A549 (cell line): ENCODE measurements at regions not wholly inside any gene's neighbourhood (a gene's known extent, or its start where the extent isn't known, plus 50 kb on each side); places are given as distances from the start of the nearest gene placed in this dataset.

ENCODE experiments used
- ATAC-seq, 2 experiments: fragments of 200-7000 bp in 1 of 2; fragments of >200 bp in 1 of 2; cut with Nextera tagmentation in 1 of 2; cut with Tn5 transposase in 1 of 2; 3 replicates each; pipeline versions ENCODE4 v1.8.0 to v1.9.1; 2018 to 2020; ENCODE audit warnings: mild to moderate bottlenecking in 1 of 2, moderate library complexity in 1 of 2
- CTCF ChIA-PET: fragments of 300-600 bp; sonication (Branson Sonifier 250); formaldehyde crosslinking; extraction: SDS; loops from one replicate; lab custom pipeline; 2021; ENCODE audit warnings: antibody characterized with exemption, inconsistent platforms; lab: Yijun Ruan, JAX
- POLR2A ChIA-PET: fragments of 350-600 bp; formaldehyde crosslinking; extraction: SDS; loops from one replicate; lab custom pipeline; 2021; ENCODE audit warnings: antibody characterized with exemption, inconsistent platforms; lab: Yijun Ruan, JAX
- DNase-seq, 2 experiments: peaks; one replicate each; pipeline versions ENCODE4 v3.0.0 to v3.0.0-alpha.2; 2011 to 2016; ENCODE audit warnings: low read depth in 1 of 2, low spot score in 1 of 2
- FAIRE-seq: peaks from 2 replicates; lab custom pipeline; 2011; peaks lifted over from hg19 to GRCh38; lab: Jason Lieb, UNC
- H3K27ac ChIP-seq, 2 experiments: fragments of >200 bp; sonication (Bioruptor Twin); formaldehyde crosslinking; 3 replicates each; pipeline ENCODE4 v1.5.1; 2016 to 2017
- H3K4me1 ChIP-seq: fragments of >200 bp; sonication (Bioruptor Twin); formaldehyde crosslinking; 3 replicates; pipeline ENCODE4 v1.6.1; 2016
- H3K4me2 ChIP-seq: fragments of >200 bp; sonication (Bioruptor Twin); formaldehyde crosslinking; 3 replicates; pipeline ENCODE4 v1.6.1; 2016
- H3K4me3 ChIP-seq: fragments of >200 bp; sonication (Bioruptor Twin); formaldehyde crosslinking; 3 replicates; pipeline ENCODE4 v1.5.1; 2016
- H3K9me3 ChIP-seq: fragments of >200 bp; sonication (Bioruptor Twin); formaldehyde crosslinking; 3 replicates; pipeline ENCODE4 v1.6.1; 2016
- ATOH8 ChIP-seq: fragments of 250-450 bp; sonication (Bioruptor Pico); IDR thresholded peaks from 2 replicates; pipeline ENCODE4 v1.5.0; 2020; ENCODE audit warnings: low read depth, mild to moderate bottlenecking, moderate library complexity
- CEBPB ChIP-seq, 2 experiments: fragments of >200 bp in 1 of 2; sonication (Bioruptor Twin) in 1 of 2; formaldehyde crosslinking in 1 of 2; IDR thresholded peaks; 2 replicates each; pipeline ENCODE4 v1.6.1; 2012 to 2016
- CHD2 ChIP-seq: fragments of 150-350 bp; IDR thresholded peaks from 2 replicates; pipeline ENCODE4 v1.6.1; 2014; ENCODE audit warnings: low read length; ENCODE audit not compliant: partially characterized antibody
- CTCF ChIP-seq: fragments of >200 bp; sonication (Bioruptor Twin); formaldehyde crosslinking; IDR thresholded peaks from 3 replicates; pipeline ENCODE4 v1.5.1; 2016
- EHMT2 ChIP-seq: fragments of 200-600 bp; sonication (generic); IDR thresholded peaks from 2 replicates; pipeline ENCODE4 v1.6.1; 2016; ENCODE audit warnings: antibody characterized with exemption, low read depth, mild to moderate bottlenecking, moderate library complexity
- ELK1 ChIP-seq: fragments of 150-350 bp; IDR thresholded peaks from 2 replicates; pipeline ENCODE4 v1.6.1; 2014; ENCODE audit warnings: low read depth, mild to moderate bottlenecking, low read length
- EP300 ChIP-seq, 2 experiments: fragments of >200 bp; sonication (Bioruptor Twin); formaldehyde crosslinking; IDR thresholded peaks; 2 replicates in 1 of 2; 3 replicates in 1 of 2; pipeline ENCODE4 v1.6.1; 2016 to 2017
- ESRRA ChIP-seq: fragments of 150-350 bp; IDR thresholded peaks from 2 replicates; pipeline ENCODE4 v1.6.1; 2014; ENCODE audit warnings: mild to moderate bottlenecking, low read length, borderline replicate concordance
- FOSL2 ChIP-seq, 2 experiments: fragments of 450-650 bp in 1 of 2; fragments of >200 bp in 1 of 2; sonication (Bioruptor Twin) in 1 of 2; formaldehyde crosslinking; IDR thresholded peaks; 2 replicates each; pipeline versions ENCODE4 v1.5.0 to v1.6.1; 2016 to 2020; ENCODE audit warnings: mild to moderate bottlenecking in 1 of 2, moderate library complexity in 1 of 2
- GATA3 ChIP-seq: IDR thresholded peaks from 2 replicates; pipeline ENCODE4 v1.6.1; 2012; ENCODE audit warnings: borderline replicate concordance
- HEYL ChIP-seq: fragments of 250-450 bp; sonication (Bioruptor Pico); IDR thresholded peaks from 2 replicates; pipeline ENCODE4 v1.8.0; 2021; ENCODE audit warnings: mild to moderate bottlenecking, moderate library complexity
- HOXA7 ChIP-seq: fragments of 250-450 bp; sonication (Bioruptor Pico); IDR thresholded peaks from 2 replicates; pipeline ENCODE4 v1.5.0; 2020; ENCODE audit warnings: mild to moderate bottlenecking, moderate library complexity
- HOXB13 ChIP-seq: fragments of 250-450 bp; sonication (Bioruptor Pico); IDR thresholded peaks from 2 replicates; pipeline ENCODE4 v1.5.0; 2020; ENCODE audit warnings: low read depth, mild to moderate bottlenecking, moderate library complexity
- HOXB5 ChIP-seq: fragments of 250-450 bp; sonication (Bioruptor Pico); IDR thresholded peaks from 2 replicates; pipeline ENCODE4 v1.5.0; 2020; ENCODE audit warnings: mild to moderate bottlenecking, moderate library complexity
- JUN ChIP-seq, 2 experiments: fragments of >200 bp; sonication (Bioruptor Twin); formaldehyde crosslinking; IDR thresholded peaks; 2 replicates in 1 of 2; 3 replicates in 1 of 2; pipeline ENCODE4 v1.6.1; 2016 to 2017
- KDM1A ChIP-seq: fragments of 200-600 bp; sonication (generic); IDR thresholded peaks from 2 replicates; pipeline ENCODE4 v1.6.1; 2016; ENCODE audit warnings: low read depth, mild to moderate bottlenecking
- MAFK ChIP-seq: fragments of 450-650 bp; IDR thresholded peaks from 2 replicates; pipeline ENCODE4 v1.6.1; 2014; ENCODE audit not compliant: partially characterized antibody
- MAX ChIP-seq: IDR thresholded peaks from 2 replicates; pipeline ENCODE4 v1.6.1; 2012
- NPAS2 ChIP-seq: fragments of 250-450 bp; sonication (Bioruptor Pico); IDR thresholded peaks from 2 replicates; pipeline ENCODE4 v1.8.0; 2022; ENCODE audit warnings: mild to moderate bottlenecking, moderate library complexity, borderline replicate concordance
- NR3C1 ChIP-seq: fragments of >200 bp; sonication (Bioruptor Twin); formaldehyde crosslinking; IDR thresholded peaks from 3 replicates; pipeline ENCODE4 v1.6.1; 2017
- RAD21 ChIP-seq, 2 experiments: fragments of >200 bp in 1 of 2; sonication (Bioruptor Twin) in 1 of 2; formaldehyde crosslinking in 1 of 2; IDR thresholded peaks in 1 of 2; conservative IDR thresholded peaks in 1 of 2; 2 replicates in 1 of 2; 3 replicates in 1 of 2; pipeline ENCODE4 v1.6.1; 2012 to 2018; ENCODE audit warnings: inconsistent platforms in 1 of 2
- RFX5 ChIP-seq: fragments of 450-650 bp; IDR thresholded peaks from 2 replicates; pipeline ENCODE4 v1.7.1; 2014; ENCODE audit warnings: antibody characterized with exemption, mild to moderate bottlenecking, moderate library complexity
- SREBF2 ChIP-seq: fragments of 450-650 bp; IDR thresholded peaks from 2 replicates; pipeline ENCODE4 v1.6.1; 2014; ENCODE audit warnings: mild to moderate bottlenecking, moderate library complexity
- TFCP2L1 ChIP-seq: fragments of 250-450 bp; sonication (Bioruptor Pico); IDR thresholded peaks from 2 replicates; pipeline ENCODE4 v1.5.0; 2021; ENCODE audit warnings: mild to moderate bottlenecking
- USF2 ChIP-seq: fragments of 450-650 bp; IDR thresholded peaks from 2 replicates; pipeline ENCODE4 v1.6.1; 2014; ENCODE audit warnings: antibody characterized with exemption
- ZFP36 ChIP-seq: fragments of 450-650 bp; IDR thresholded peaks from 2 replicates; pipeline ENCODE4 v1.6.1; 2014; ENCODE audit warnings: borderline replicate concordance; ENCODE audit not compliant: partially characterized antibody
- ZNF302 ChIP-seq: fragments of 250-450 bp; sonication (Bioruptor Pico); IDR thresholded peaks from 2 replicates; pipeline ENCODE4 v1.9.0; 2021; ENCODE audit warnings: inconsistent platforms, mild to moderate bottlenecking, moderate library complexity
- ZSCAN20 ChIP-seq: fragments of 250-450 bp; sonication (Bioruptor Pico); IDR thresholded peaks from 2 replicates; pipeline ENCODE4 v1.8.0; 2022; ENCODE audit warnings: mild to moderate bottlenecking, moderate library complexity
- WGBS: methylation state at CpG from one replicate; pipeline ENCODE4 v1.1.6; 2017; ENCODE audit errors: missing lambda C conversion rate; 5-methylcytosine and 5-hydroxymethylcytosine counted together

GRCh38 chrX:69032601-69033000 is 132.7 kb downstream of the PJA1 start:
- WGBS, result 80% methylated on average over 1 of the region's 1 CpG
- TF ChIP-seq HOXB5 (no peak), JUN (IDR thresholded peaks at IDR 0.05) (no peak), MAX (no peak), RAD21 (conservative IDR thresholded peaks at IDR 0.05 in 1 of 2, IDR thresholded peaks at IDR 0.05 in 1 of 2) (no peak), ATOH8 (CRISPR knock-in tag) (no peak), CTCF (no peak), FOSL2 (IDR thresholded peaks at IDR 0.05) (no peak), FOSL2 (CRISPR knock-in tag; IDR thresholded peaks at IDR 0.05) (no peak), ZFP36 (no peak), KDM1A (no peak), CHD2 (no peak), NPAS2 (CRISPR knock-in tag) (no peak), ESRRA (no peak), EHMT2 (no peak), ZSCAN20 (no peak), NR3C1 (no peak), HOXA7 (CRISPR knock-in tag) (no peak)
- Histone ChIP-seq H3K4me3 (no peak overlapping the region), H3K4me2 (no peak overlapping the region), H3K4me1 (peaks cover 3% of the 10 kb centered on the region; the same call in 1 of the 3 replicates), H3K9me3 (no peaks in the 10 kb centered on the region), H3K27ac (no peak overlapping the region)
- ATAC-seq (no peak), DNase-seq (no peak), FAIRE-seq (no peak)
- ChIA-PET POLR2A (interaction anchor here (2.8 kb wide), 1 partner anchor 204 kb away, joined by 14 read pairs; the partner anchor contains the start of gene EFNB1), CTCF (interaction anchor here (1.1 to 1.9 kb wide), 2 partner anchors 29 to 205 kb away, joined by 3 to 10 read pairs; no protein-coding TSS in a partner anchor)

GRCh38 chrX:69031971-69032391 is 133.3 kb downstream of the PJA1 start:
- CTCF ChIA-PET, result interaction anchor here (1.1 to 1.9 kb wide), 2 partner anchors 29 to 204 kb away, joined by 3 to 10 read pairs; no protein-coding TSS in a partner anchor
- peaks cover 8% of the 10 kb centered on the region; the same call in 2 of the 3 replicates for H3K4me1 ChIP-seq
- no peaks in the 10 kb centered on the region for H3K9me3 ChIP-seq
- no peak overlapping the region for H3K4me3 ChIP-seq
- FAIRE-seq (no peak), ATAC-seq (no peak), DNase-seq (no peak)
- TF ChIP-seq EHMT2, result no peak
- TF ChIP-seq SREBF2, result no peak
- TF ChIP-seq ZFP36, result no peak
- TF ChIP-seq MAFK, result no peak
- TF ChIP-seq HOXB13 (CRISPR knock-in tag), result no peak
- TF ChIP-seq TFCP2L1 (CRISPR knock-in tag), result no peak
- TF ChIP-seq USF2, result no peak
- no peak for TF ChIP-seq HOXB5
- no peak for TF ChIP-seq GATA3
- no peak for TF ChIP-seq EP300 (IDR thresholded peaks at IDR 0.05)
- TF ChIP-seq RFX5, result no peak
- TF ChIP-seq RAD21 (conservative IDR thresholded peaks at IDR 0.05 in 1 of 2, IDR thresholded peaks at IDR 0.05 in 1 of 2), result no peak
- TF ChIP-seq KDM1A, result no peak
- no peak for TF ChIP-seq HEYL (CRISPR knock-in tag)
- no peak for TF ChIP-seq ELK1
- TF ChIP-seq ZNF302, result no peak
- no peak for TF ChIP-seq CEBPB (IDR thresholded peaks at IDR 0.05)
- H3K4me2 ChIP-seq, result no peak overlapping the region
- 45% methylated on average over 2 of the region's 2 CpGs for WGBS
- POLR2A ChIA-PET, result interaction anchor here (2.8 kb wide), 1 partner anchor 203 kb away, joined by 14 read pairs; the partner anchor contains the start of gene EFNB1
- H3K27ac ChIP-seq, result no peak overlapping the region
